PFSK-1 (cell line): ENCODE measurements at regions not wholly inside any gene's neighbourhood (a gene's known extent, or its start where the extent isn't known, plus 50 kb on each side); places are given as distances from the start of the nearest gene placed in this dataset.

Experiments used
- FOXP2 ChIP-seq: optimal IDR thresholded peaks from 2 replicates; pipeline ENCODE3; 2011; ENCODE audit warnings: borderline replicate concordance, control low read depth, inconsistent platforms; ENCODE audit not compliant: insufficient read depth; ENCODE audit errors: extremely low read length, extremely low read depth
- POLR2AphosphoS5 ChIP-seq: IDR thresholded peaks from 2 replicates; pipeline ENCODE4 v1.6.1; 2012; ENCODE audit warnings: low read depth, mild to moderate bottlenecking, control low read depth, low read length, moderate library complexity
- REST ChIP-seq, 2 experiments: IDR thresholded peaks; 2 replicates each; pipeline versions ENCODE4 v1.6.1 to v1.8.0; 2011 to 2012; ENCODE audit warnings: low read depth in 2 of 2, low read length in 2 of 2, control low read depth in 1 of 2, inconsistent platforms in 1 of 2, mild to moderate bottlenecking in 1 of 2, moderate library complexity in 1 of 2; ENCODE audit not compliant: insufficient read depth in 1 of 2
- SIN3A ChIP-seq: IDR thresholded peaks from 2 replicates; pipeline ENCODE4 v1.6.1; 2012; ENCODE audit warnings: mild to moderate bottlenecking, low read length, moderate library complexity, borderline replicate concordance; ENCODE audit not compliant: insufficient read depth
- TAF1 ChIP-seq: IDR thresholded peaks from 2 replicates; pipeline ENCODE4 v1.6.1; 2012; ENCODE audit warnings: low read length, control low read depth, borderline replicate concordance; ENCODE audit not compliant: insufficient read depth

DNA sequence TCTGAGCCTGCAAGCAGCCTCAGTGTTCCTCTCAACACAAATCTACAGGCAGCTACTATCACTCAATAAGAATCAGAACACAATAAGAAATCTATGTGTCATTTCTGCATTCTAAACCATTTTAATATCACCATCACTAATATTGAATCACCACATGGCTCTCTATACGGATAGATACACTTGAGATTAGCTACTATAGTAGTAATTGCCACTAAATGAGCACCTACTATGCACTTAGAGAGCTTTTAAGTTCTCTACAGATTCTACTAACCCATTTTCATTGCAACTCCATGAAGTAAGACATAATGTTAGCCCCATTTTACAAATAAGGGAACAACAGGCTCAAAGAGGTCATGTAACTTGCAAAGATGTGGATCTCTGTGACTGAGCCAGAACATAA, 132.8 kb upstream of the DYNLRB2 start:
- TF ChIP-seq FOXP2 (no peak), SIN3A (no peak), TAF1 (no peak), REST (IDR thresholded peaks at IDR 0.05; ENCODE audit: insufficient read depth in 1 of 2, low read depth in 2 of 2, low read length in 2 of 2) (no peak), POLR2AphosphoS5 (no peak)

DNA sequence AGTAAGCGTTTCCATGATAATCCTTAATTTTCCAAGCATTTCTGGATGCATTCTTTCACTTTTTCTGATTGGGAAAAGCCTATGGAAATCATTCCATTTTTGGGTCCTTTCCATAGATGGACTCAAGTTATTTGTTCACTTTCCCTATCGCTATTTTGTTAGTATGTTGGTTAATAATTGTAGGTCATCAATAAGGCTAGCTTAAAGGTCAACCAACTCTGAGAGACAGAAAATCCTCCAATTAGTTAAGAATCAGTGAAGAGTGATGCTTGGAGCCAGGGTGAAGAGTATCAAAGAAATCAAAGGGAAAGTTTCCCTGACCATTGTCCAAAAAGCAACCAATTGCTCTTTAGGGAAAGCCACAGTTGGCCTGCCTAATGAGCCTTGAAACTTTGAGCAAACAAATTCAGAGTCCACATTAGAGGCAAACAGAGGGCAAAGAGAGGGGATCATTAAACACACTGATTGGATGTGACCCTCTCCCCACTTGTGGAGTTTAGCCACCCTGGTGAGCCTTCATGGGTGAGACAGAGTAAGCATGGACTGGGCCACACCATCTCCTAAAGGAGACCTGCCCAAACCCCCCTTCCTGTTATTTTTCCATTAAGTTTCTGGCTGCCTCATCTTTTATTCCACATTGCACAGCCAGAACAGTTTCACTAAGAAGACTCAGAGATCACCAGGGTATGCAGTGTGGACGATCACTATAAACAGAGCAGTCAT, 133.4 kb upstream of the DYNLRB2 start:
- TF ChIP-seq SIN3A = no peak
- TF ChIP-seq POLR2AphosphoS5 = no peak
- TF ChIP-seq FOXP2 = no peak
- no peak for TF ChIP-seq TAF1
- no peak for TF ChIP-seq REST (IDR thresholded peaks at IDR 0.05; ENCODE audit: insufficient read depth in 1 of 2, low read depth in 2 of 2, low read length in 2 of 2)

DNA sequence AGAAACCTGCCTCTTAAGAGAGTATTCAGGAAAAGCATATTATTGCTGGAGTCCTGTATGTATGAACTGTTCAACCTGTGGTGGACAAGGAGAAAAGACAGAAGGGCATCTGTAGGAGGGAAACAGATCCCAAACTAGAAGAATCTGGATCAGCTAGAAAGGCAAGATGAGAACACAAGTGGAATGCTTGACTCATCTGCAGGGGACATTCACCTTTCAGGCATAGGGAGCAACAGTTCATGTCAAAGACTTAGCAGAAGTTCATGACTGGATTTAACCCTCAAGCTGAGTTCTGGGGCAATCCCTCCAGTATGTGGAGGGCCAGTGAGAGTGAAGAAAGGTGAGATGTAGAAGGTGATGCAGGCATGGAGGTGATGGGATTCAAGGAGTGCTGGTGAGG, 135.9 kb upstream of the DYNLRB2 start:
- no peak for TF ChIP-seq TAF1

DNA sequence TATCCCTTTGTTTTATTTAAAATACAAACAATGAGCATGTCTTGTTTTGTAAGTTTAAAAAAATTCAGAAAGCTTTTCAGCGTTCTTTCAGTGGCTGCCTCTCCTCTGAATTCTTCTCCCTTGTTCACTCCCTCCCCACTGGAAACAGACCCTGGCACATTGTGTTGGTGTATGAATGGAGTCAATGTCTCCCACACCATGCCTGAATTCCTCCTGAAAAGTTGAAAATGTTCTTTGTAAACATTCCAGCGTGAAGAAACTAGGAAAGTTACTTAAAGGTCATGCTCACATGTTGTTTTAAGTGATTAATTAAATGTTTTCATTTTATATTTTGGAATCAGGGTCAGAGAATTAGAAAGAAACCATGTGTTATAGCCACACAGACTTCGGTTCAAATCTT, 136.9 kb upstream of the DYNLRB2 start:
- TF ChIP-seq FOXP2 = no peak

DNA sequence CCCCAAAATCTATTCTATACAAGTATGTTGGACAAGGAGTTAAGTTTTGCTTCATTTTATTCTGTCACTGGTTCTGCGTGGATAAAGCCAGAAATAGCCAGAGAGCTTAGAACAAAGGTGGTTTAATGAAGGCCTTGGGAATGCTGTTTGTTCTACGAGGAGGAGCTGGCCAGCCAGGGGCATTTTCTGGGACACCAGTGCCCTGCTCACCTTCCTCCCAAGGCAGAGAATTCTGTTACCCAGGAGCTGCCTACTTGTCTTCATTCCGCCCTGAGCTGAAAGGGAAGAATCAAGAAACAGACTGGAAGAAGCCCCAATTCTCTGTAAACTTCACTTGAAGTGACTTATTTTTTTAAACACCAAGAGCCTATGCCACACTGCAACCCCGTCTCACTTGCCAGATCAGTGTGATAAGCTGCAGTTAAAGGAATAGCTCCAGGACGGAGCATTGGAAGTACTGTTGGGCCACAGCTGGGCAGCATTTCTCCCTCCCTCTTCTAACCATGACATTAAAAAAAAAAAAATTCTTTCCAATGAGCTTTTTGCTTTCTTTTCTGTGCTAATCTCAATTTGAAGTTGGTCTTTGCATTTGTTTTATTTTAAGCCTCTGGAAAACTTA, 149.8 kb upstream of the DYNLRB2 start:
- TF ChIP-seq POLR2AphosphoS5 = no peak
- TF ChIP-seq FOXP2 = no peak
- TF ChIP-seq REST (IDR thresholded peaks at IDR 0.05; ENCODE audit: insufficient read depth in 1 of 2, low read depth in 2 of 2, low read length in 2 of 2) = no peak
- no peak for TF ChIP-seq SIN3A
- no peak for TF ChIP-seq TAF1

DNA sequence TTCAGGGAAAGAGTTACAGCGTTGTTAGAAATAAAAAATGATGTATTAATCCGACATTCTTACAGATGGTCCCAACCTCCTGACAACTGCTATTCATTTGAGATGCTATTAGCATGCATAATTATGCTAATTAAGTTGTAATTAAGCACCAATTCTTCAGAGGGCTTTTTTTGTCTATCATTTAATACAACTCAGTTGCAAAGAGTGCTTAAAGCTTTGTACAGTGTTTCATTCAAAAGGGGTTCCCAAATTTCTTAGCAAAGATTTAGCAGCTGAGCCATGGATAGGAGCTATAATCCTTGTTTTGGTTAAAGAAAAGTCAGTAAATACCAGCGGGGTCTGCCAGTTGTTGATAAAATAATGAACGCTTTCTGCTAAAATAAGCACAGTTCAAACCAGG, 150.7 kb upstream of the DYNLRB2 start:
- no peak for TF ChIP-seq POLR2AphosphoS5
- TF ChIP-seq TAF1 = no peak
- TF ChIP-seq REST (IDR thresholded peaks at IDR 0.05; ENCODE audit: insufficient read depth in 1 of 2, low read depth in 2 of 2, low read length in 2 of 2) = no peak
- TF ChIP-seq FOXP2 = no peak
- TF ChIP-seq SIN3A = no peak
